ENCODE measurements at regions not wholly inside any gene's neighbourhood (a gene's known extent, or its start where the extent isn't known, plus 50 kb on each side); places are given as distances from the start of the nearest gene placed in this dataset.
A peak's percentile ranks its signal among the peaks of the same experiment; 100 is the strongest.
"Not testable (repeated sequence)": the region's sequence is repeated elsewhere in the genome, so short reads cannot be mapped to it uniquely, and the experiment has no call there.

GRCh38 chr17:36850790-36851189, 86.5 kb upstream of the LHX1 start:
- DNase-seq, result peak; percentile 70
- peak overlapping the region; percentile 77 for H3K27ac Mint-ChIP-seq
- TF ChIP-seq CTCF (IDR thresholded peaks at IDR 0.05), result no peak
- no peaks in the 10 kb centered on the region for H3K9me3 Mint-ChIP-seq
- no peaks in the 10 kb centered on the region for H3K36me3 Mint-ChIP-seq (ENCODE audit: low read depth)
- H3K27me3 Mint-ChIP-seq (ENCODE audit: insufficient read depth), result peaks cover 1% of the 10 kb centered on the region
- peak overlapping the region; percentile 69 for H3K4me3 Mint-ChIP-seq
- H3K4me1 Mint-ChIP-seq (ENCODE audit: low read depth), result peaks cover 34% of the 10 kb centered on the region

DNA sequence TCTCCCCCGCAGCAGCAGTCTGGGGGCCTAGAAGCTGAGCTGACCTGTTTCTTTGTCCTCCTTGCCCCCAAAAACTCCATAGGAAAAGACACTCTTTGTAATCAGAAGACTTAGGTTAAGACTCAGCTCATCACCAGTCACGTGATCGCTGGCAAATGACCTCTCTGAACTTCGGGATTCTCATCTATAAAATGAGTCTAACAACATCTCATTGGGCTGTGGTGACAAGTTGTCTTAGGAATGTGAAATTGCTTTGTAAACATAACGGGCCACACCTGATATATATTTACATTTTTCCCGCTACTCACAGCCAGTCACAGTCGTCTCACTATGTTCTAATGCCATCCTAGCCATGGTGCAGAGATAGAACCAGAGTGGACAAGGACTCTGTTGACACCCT, 86.0 kb upstream of the LHX1 start:
- peak overlapping the region; percentile 77 for H3K27ac Mint-ChIP-seq
- peak; percentile 32 for DNase-seq
- no peaks in the 10 kb centered on the region for H3K9me3 Mint-ChIP-seq
- peaks cover 34% of the 10 kb centered on the region for H3K4me1 Mint-ChIP-seq (ENCODE audit: low read depth)
- peak overlapping the region; percentile 69 for H3K4me3 Mint-ChIP-seq
- H3K27me3 Mint-ChIP-seq (ENCODE audit: insufficient read depth), result peaks cover 1% of the 10 kb centered on the region
- TF ChIP-seq CTCF (IDR thresholded peaks at IDR 0.05), result no peak
- no peaks in the 10 kb centered on the region for H3K36me3 Mint-ChIP-seq (ENCODE audit: low read depth)

GRCh38 chr17:36852478-36852877, 84.8 kb upstream of the LHX1 start:
- not testable (repeated sequence) for H3K27me3 Mint-ChIP-seq (ENCODE audit: insufficient read depth); DNase-seq; H3K36me3 Mint-ChIP-seq (ENCODE audit: low read depth); H3K27ac Mint-ChIP-seq; H3K9me3 Mint-ChIP-seq; H3K4me3 Mint-ChIP-seq
- peaks cover 34% of the 10 kb centered on the region for H3K4me1 Mint-ChIP-seq (ENCODE audit: low read depth)

GRCh38 chr17:36854982-36855381, 82.3 kb upstream of the LHX1 start:
- no peak for TF ChIP-seq CTCF (IDR thresholded peaks at IDR 0.05)
- Mint-ChIP-seq H3K27me3 (ENCODE audit: insufficient read depth) (peaks cover 11% of the 10 kb centered on the region), H3K4me1 (ENCODE audit: low read depth) (peaks cover 36% of the 10 kb centered on the region), H3K4me3 (no peak overlapping the region), H3K36me3 (ENCODE audit: low read depth) (no peaks in the 10 kb centered on the region), H3K9me3 (no peaks in the 10 kb centered on the region), H3K27ac (no peak overlapping the region)
- DNase-seq, result no peak

DNA sequence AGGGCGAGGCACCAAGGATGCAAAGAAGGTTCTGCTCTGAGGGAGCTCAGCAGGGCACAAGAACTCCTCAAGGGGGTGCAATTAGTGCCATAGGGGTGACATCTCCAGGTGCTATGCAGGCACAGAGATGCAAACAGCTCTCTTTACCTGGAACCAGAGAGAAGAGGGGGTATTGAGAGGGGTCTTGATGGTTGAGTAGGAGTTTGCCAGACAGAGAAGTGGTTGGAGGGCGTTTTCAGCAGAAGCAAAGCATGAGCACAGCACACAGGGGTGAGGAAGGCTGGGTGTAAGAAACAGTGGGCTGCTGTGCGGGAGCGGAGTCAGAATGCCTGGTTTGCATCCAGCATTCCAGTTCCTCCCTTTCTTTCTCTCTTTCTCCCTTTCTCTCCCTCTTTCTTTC, 81.8 kb upstream of the LHX1 start:
- no peak for DNase-seq
- TF ChIP-seq CTCF (IDR thresholded peaks at IDR 0.05), result no peak
- Mint-ChIP-seq H3K27ac (no peak overlapping the region), H3K4me3 (no peak overlapping the region), H3K27me3 (ENCODE audit: insufficient read depth) (peaks cover 16% of the 10 kb centered on the region), H3K36me3 (ENCODE audit: low read depth) (no peaks in the 10 kb centered on the region), H3K9me3 (no peaks in the 10 kb centered on the region), H3K4me1 (ENCODE audit: low read depth) (peaks cover 32% of the 10 kb centered on the region)

- Mint-ChIP-seq H3K4me1 (ENCODE audit: low read depth) (peaks cover 24% of the 10 kb centered on the region), H3K27ac (no peak overlapping the region), H3K4me3 (no peak overlapping the region), H3K27me3 (ENCODE audit: insufficient read depth) (peaks cover 22% of the 10 kb centered on the region), H3K36me3 (ENCODE audit: low read depth) (no peaks in the 10 kb centered on the region), H3K9me3 (no peaks in the 10 kb centered on the region)
- no peak for DNase-seq
- TF ChIP-seq CTCF (IDR thresholded peaks at IDR 0.05), result no peak
Measured at GRCh38 chr17:36856222-36856621, 81.1 kb upstream of the LHX1 start.
